ENCODE measurements at regions not wholly inside any gene's neighbourhood (a gene's known extent, or its start where the extent isn't known, plus 50 kb on each side); places are given as distances from the start of the nearest gene placed in this dataset.
A peak's percentile ranks its signal among the peaks of the same experiment; 100 is the strongest.

DNA sequence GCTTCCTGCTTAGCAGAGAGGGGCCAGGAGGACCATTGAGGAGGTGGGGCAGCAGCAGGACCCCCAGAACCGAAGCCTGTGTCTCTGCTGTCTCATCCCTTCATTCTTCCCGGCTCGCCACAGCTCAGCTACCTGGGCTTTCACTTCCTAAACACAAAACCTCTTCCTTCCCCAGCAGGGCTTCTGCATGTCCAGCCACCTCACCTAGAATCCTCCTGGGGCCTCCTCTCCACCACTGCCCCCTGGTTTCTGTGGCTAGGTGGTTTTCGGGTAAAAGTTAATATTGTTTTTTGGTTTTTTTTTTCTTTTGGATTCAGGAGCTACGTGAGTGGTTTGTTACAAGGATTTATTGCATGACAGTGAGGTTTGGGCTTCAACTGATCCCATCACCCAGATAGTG lies 61.8 kb upstream of the PABPC3 start:
- TF ChIP-seq, protein P1, sequence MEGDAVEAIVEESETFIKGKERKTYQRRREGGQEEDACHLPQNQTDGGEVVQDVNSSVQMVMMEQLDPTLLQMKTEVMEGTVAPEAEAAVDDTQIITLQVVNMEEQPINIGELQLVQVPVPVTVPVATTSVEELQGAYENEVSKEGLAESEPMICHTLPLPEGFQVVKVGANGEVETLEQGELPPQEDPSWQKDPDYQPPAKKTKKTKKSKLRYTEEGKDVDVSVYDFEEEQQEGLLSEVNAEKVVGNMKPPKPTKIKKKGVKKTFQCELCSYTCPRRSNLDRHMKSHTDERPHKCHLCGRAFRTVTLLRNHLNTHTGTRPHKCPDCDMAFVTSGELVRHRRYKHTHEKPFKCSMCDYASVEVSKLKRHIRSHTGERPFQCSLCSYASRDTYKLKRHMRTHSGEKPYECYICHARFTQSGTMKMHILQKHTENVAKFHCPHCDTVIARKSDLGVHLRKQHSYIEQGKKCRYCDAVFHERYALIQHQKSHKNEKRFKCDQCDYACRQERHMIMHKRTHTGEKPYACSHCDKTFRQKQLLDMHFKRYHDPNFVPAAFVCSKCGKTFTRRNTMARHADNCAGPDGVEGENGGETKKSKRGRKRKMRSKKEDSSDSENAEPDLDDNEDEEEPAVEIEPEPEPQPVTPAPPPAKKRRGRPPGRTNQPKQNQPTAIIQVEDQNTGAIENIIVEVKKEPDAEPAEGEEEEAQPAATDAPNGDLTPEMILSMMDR (IDR thresholded peaks at IDR 0.05; ENCODE audit: low read depth, low read length): no peak
- DNase-seq (ENCODE audit: low read depth in 2 of 2): no peak

DNA sequence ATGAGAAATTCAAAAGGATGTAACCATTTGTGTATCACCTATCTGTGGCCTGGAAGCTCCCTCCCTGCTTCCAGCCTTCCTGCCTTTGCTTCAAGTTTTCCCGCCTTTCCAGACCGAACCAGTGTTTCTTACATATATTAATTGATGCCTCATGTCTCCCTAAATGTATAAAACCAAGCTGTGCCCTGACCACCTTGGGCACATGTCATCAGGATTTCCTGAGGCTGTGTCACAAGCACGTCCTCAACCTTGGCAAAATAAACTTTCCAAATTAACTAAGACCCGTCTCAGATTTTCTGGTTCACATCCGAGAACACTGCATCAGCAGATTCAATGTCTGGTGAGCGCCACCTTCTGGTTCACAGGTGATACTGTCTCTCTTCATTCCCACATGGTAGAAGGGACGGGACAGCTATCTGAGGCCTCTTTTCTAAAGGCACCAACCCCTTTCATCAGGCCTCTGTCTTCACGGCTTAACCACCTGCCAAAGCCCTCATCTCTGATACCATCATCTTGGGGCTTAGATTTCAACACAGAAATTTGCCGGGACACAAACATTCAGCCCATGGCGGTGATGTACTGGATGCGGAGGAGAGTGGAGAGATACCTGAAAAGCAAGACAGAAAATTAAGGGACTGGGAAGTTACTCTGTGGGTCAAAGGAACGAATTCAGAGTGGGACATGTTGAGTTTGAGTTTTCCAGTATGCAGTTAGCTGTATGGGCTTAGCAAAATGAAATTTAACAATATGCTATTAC lies 58.7 kb upstream of the PABPC3 start:
- H3K4me3 ChIP-seq (replicated peaks in 1 of 2; ENCODE audit: low read depth in 2 of 2, low read length in 2 of 2): no peak overlapping the region
- TF ChIP-seq, protein P1 (IDR thresholded peaks at IDR 0.05; ENCODE audit: low read depth, low read length): peak; percentile 83
- peak; percentile 76 to 78 for DNase-seq (ENCODE audit: low read depth in 2 of 2)

More for the DNA sequence above, 61.8 kb upstream of the PABPC3 start:
- no peak overlapping the region for H3K4me3 ChIP-seq (replicated peaks in 1 of 2; ENCODE audit: low read depth in 2 of 2, low read length in 2 of 2)

- TF ChIP-seq, protein P1 (IDR thresholded peaks at IDR 0.05; ENCODE audit: low read depth, low read length): no peak
- H3K4me3 ChIP-seq (replicated peaks in 1 of 2; ENCODE audit: low read depth in 2 of 2, low read length in 2 of 2): no peak overlapping the region
- no peak for DNase-seq (ENCODE audit: low read depth in 2 of 2)
Measured at GRCh38 chr13:25042151-25042865, 53.6 kb upstream of the PABPC3 start.

GRCh38 chr13:25044071-25044470 lies 51.9 kb upstream of the PABPC3 start:
- TF ChIP-seq, protein P1 (IDR thresholded peaks at IDR 0.05; ENCODE audit: low read depth, low read length): no peak
- no peak overlapping the region for H3K4me3 ChIP-seq (replicated peaks in 1 of 2; ENCODE audit: low read depth in 2 of 2, low read length in 2 of 2)
- DNase-seq (ENCODE audit: low read depth in 2 of 2): no peak

All from cardiac fibroblast (primary cell).